LNCaP clone FGC (cell line): ENCODE measurements at regions not wholly inside any gene's neighbourhood (a gene's known extent, or its start where the extent isn't known, plus 50 kb on each side); places are given as distances from the start of the nearest gene placed in this dataset.

Experiments used
- DNase-seq: peaks from one replicate; pipeline ENCODE4 v3.0.0-alpha.2; 2011; ENCODE audit warnings: low read depth
- H3K4me3 ChIP-seq: 2 replicates; pipeline ENCODE4 v1.5.1; 2011; ENCODE audit warnings: mild to moderate bottlenecking, low read depth, low read length, control low read depth
- TF ChIP-seq, protein P1 (sequence below): IDR thresholded peaks from 2 replicates; pipeline ENCODE4 v1.5.1; 2012; ENCODE audit warnings: mild to moderate bottlenecking; ENCODE audit not compliant: control insufficient read depth, insufficient read depth; ENCODE audit errors: extremely low read depth

DNA sequence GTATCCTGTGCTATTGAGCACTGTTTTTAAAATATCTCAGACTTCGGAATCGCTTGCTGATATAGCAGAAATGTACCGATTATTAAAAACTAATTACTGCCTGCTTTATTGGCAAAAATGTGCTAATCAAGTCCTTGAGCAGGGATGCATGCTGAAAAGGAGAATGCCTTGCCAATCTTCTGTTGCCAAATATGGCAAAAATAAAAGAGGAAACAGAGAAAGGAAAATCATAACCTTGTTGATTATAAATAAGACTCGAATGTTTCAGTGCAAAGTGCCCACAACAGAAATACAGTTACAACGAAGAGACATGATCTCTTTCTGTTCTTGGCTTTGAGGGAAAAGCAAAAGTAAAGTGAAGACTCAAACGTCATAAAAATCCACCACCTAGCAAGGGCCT, 248.5 kb downstream of the TMEM182 start:
- TF ChIP-seq, protein P1, sequence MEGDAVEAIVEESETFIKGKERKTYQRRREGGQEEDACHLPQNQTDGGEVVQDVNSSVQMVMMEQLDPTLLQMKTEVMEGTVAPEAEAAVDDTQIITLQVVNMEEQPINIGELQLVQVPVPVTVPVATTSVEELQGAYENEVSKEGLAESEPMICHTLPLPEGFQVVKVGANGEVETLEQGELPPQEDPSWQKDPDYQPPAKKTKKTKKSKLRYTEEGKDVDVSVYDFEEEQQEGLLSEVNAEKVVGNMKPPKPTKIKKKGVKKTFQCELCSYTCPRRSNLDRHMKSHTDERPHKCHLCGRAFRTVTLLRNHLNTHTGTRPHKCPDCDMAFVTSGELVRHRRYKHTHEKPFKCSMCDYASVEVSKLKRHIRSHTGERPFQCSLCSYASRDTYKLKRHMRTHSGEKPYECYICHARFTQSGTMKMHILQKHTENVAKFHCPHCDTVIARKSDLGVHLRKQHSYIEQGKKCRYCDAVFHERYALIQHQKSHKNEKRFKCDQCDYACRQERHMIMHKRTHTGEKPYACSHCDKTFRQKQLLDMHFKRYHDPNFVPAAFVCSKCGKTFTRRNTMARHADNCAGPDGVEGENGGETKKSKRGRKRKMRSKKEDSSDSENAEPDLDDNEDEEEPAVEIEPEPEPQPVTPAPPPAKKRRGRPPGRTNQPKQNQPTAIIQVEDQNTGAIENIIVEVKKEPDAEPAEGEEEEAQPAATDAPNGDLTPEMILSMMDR, result no peak
- DNase-seq, result no peak
- H3K4me3 ChIP-seq, result no peak overlapping the region

DNA sequence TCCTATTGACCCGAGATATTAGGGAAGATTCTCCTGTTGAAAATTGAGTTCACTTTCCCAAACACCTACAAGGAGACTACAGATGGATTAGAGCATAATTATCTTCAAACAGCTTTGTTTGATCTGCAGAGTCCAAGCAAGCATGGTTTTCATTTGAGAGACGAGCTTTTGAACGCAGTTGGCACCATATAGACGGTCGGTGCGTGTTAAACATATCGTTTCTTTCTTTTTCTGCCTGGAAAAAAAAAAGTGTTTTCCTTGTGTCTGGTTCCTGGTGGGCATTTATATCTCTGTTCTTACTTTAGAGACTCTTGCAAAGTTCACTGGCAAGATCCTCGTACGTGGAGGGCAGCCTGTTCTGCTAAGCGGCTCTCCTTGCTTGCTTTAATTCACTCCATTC, 248.9 kb downstream of the TMEM182 start:
- DNase-seq, result no peak
- no peak overlapping the region for H3K4me3 ChIP-seq
- TF ChIP-seq, protein P1, result no peak

DNA sequence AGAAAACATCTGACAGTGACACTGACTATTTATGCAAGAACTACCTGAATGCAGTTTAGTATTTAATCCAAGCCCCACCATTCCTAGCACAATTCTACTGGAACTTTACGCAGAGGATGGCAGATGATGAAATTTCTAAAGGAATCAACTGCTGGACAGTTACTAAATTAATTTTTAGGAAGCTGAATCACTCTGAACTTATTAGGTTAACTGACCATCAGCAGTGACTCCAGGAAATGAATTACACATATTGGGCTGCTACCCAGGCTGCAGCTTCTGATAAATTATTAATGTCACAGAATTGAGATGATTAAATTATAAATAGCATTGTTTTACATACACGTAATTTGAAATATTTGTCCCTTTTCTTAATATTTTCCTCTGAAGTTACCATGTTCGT, 250.8 kb downstream of the TMEM182 start:
- H3K4me3 ChIP-seq, result no peak overlapping the region
- DNase-seq, result no peak
- TF ChIP-seq, protein P1, result no peak

DNA sequence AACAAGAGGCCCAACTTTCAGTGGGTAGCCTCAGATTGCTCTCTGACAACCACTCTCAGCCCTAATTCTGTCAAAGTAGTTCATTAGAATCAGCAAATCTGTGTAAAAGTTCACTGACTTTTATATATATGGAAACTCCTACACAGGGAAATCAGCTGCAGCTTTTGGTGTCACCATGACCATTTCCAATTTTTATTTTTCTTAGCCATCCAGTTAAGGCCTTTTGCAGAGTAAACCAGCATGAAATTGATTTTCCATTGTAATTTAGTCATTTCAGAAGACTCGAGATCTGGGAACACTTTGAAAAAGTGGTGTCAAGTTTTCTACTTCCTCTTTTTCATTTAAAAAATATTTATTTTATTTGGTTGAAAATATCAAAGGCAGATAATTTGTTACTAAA, 263.2 kb downstream of the TMEM182 start:
- H3K4me3 ChIP-seq, result no peak overlapping the region
- TF ChIP-seq, protein P1, result no peak
- DNase-seq, result no peak

DNA sequence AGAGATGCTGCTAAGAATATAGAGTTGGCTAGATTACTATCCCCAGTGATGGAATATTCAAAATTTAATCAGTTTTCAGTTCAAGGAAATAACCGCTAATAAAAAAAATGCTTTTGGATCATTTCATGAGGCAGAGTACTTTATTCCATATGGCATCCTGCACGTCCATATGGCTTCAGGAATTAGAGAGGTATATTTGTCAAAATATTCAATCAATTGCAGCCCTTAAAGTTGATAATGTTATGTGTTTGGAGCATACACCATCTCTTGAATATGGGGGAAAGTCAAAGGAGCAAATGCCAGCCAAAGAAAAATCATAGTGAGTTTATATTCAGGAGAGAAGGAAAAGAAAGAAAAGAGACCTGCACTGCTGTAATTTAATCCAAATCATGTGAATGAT, 266.4 kb downstream of the TMEM182 start:
- no peak for DNase-seq
- TF ChIP-seq, protein P1, result no peak

More for the DNA sequence above, 266.4 kb downstream of the TMEM182 start:
- no peak overlapping the region for H3K4me3 ChIP-seq
